ENCODE measurements at regions not wholly inside any gene's neighbourhood (a gene's known extent, or its start where the extent isn't known, plus 50 kb on each side); places are given as distances from the start of the nearest gene placed in this dataset.

- H3K36me3 Mint-ChIP-seq (ENCODE audit: low read depth): no peaks in the 10 kb centered on the region
- H3K4me1 Mint-ChIP-seq: no peaks in the 10 kb centered on the region
- H3K4me3 Mint-ChIP-seq: no peak overlapping the region
- DNase-seq: no peak
- H3K27ac Mint-ChIP-seq: no peak overlapping the region
- H3K9me3 ChIP-seq (ENCODE audit: control insufficient read depth, low read length, poor library complexity, severe bottlenecking): no peaks in the 10 kb centered on the region
- peaks cover 11% of the 10 kb centered on the region for H3K27me3 Mint-ChIP-seq
- no peak for ATAC-seq
Observed at GRCh38 chr15:39238443-39238842, 342.4 kb upstream of the THBS1 start.

GRCh38 chr15:39239562-39239961 is 341.3 kb upstream of the THBS1 start:
- Mint-ChIP-seq H3K4me1 (no peaks in the 10 kb centered on the region), H3K36me3 (ENCODE audit: low read depth) (no peaks in the 10 kb centered on the region), H3K4me3 (no peak overlapping the region), H3K27me3 (peaks cover 18% of the 10 kb centered on the region), H3K27ac (no peak overlapping the region)
- no peak for ATAC-seq
- H3K9me3 ChIP-seq (ENCODE audit: control insufficient read depth, low read length, poor library complexity, severe bottlenecking): no peaks in the 10 kb centered on the region
- DNase-seq: no peak

GRCh38 chr15:39242345-39242744 is 338.5 kb upstream of the THBS1 start:
- no peaks in the 10 kb centered on the region for H3K36me3 Mint-ChIP-seq (ENCODE audit: low read depth)
- no peak overlapping the region for H3K27ac Mint-ChIP-seq
- H3K27me3 Mint-ChIP-seq: peaks cover 20% of the 10 kb centered on the region
- ATAC-seq (no peak), DNase-seq (no peak)
- H3K4me1 Mint-ChIP-seq: no peaks in the 10 kb centered on the region
- H3K9me3 ChIP-seq (ENCODE audit: control insufficient read depth, low read length, poor library complexity, severe bottlenecking): no peaks in the 10 kb centered on the region
- H3K4me3 Mint-ChIP-seq: no peak overlapping the region

GRCh38 chr15:39243396-39243795 is 337.5 kb upstream of the THBS1 start:
- H3K9me3 ChIP-seq (ENCODE audit: control insufficient read depth, low read length, poor library complexity, severe bottlenecking): no peaks in the 10 kb centered on the region
- ATAC-seq: no peak
- no peak for DNase-seq
- H3K27me3 Mint-ChIP-seq: peaks cover 28% of the 10 kb centered on the region
- H3K4me1 Mint-ChIP-seq: no peaks in the 10 kb centered on the region
- no peak overlapping the region for H3K27ac Mint-ChIP-seq
- H3K36me3 Mint-ChIP-seq (ENCODE audit: low read depth): no peaks in the 10 kb centered on the region
- H3K4me3 Mint-ChIP-seq: no peak overlapping the region

GRCh38 chr15:39244776-39245175 is 336.1 kb upstream of the THBS1 start:
- Mint-ChIP-seq H3K36me3 (ENCODE audit: low read depth) (no peaks in the 10 kb centered on the region), H3K27me3 (peaks cover 31% of the 10 kb centered on the region), H3K4me1 (peaks cover 3% of the 10 kb centered on the region), H3K4me3 (no peak overlapping the region), H3K27ac (no peak overlapping the region)
- no peak for DNase-seq
- no peaks in the 10 kb centered on the region for H3K9me3 ChIP-seq (ENCODE audit: control insufficient read depth, low read length, poor library complexity, severe bottlenecking)
- ATAC-seq: no peak

GRCh38 chr15:39246523-39246922 is 334.4 kb upstream of the THBS1 start:
- peaks cover 10% of the 10 kb centered on the region for H3K4me1 Mint-ChIP-seq
- no peaks in the 10 kb centered on the region for H3K9me3 ChIP-seq (ENCODE audit: control insufficient read depth, low read length, poor library complexity, severe bottlenecking)
- no peak for ATAC-seq
- no peaks in the 10 kb centered on the region for H3K36me3 Mint-ChIP-seq (ENCODE audit: low read depth)
- H3K27me3 Mint-ChIP-seq: peaks cover 32% of the 10 kb centered on the region
- H3K4me3 Mint-ChIP-seq: no peak overlapping the region
- DNase-seq: no peak
- no peak overlapping the region for H3K27ac Mint-ChIP-seq

GRCh38 chr15:39247574-39247973 is 333.3 kb upstream of the THBS1 start:
- H3K27me3 Mint-ChIP-seq: peaks cover 32% of the 10 kb centered on the region
- no peaks in the 10 kb centered on the region for H3K36me3 Mint-ChIP-seq (ENCODE audit: low read depth)
- H3K9me3 ChIP-seq (ENCODE audit: control insufficient read depth, low read length, poor library complexity, severe bottlenecking): no peaks in the 10 kb centered on the region
- H3K27ac Mint-ChIP-seq: no peak overlapping the region
- no peak for ATAC-seq
- no peak for DNase-seq
- no peak overlapping the region for H3K4me3 Mint-ChIP-seq
- H3K4me1 Mint-ChIP-seq: peaks cover 10% of the 10 kb centered on the region

- H3K9me3 ChIP-seq (ENCODE audit: control insufficient read depth, low read length, poor library complexity, severe bottlenecking): no peaks in the 10 kb centered on the region
- no peak overlapping the region for H3K27ac Mint-ChIP-seq
- no peak overlapping the region for H3K4me3 Mint-ChIP-seq
- no peak for DNase-seq
- no peaks in the 10 kb centered on the region for H3K36me3 Mint-ChIP-seq (ENCODE audit: low read depth)
- peaks cover 10% of the 10 kb centered on the region for H3K4me1 Mint-ChIP-seq
- H3K27me3 Mint-ChIP-seq: peaks cover 32% of the 10 kb centered on the region
- ATAC-seq: no peak
Observed at GRCh38 chr15:39248204-39248603, 332.7 kb upstream of the THBS1 start.

GRCh38 chr15:39250001-39250400 is 330.9 kb upstream of the THBS1 start:
- no peaks in the 10 kb centered on the region for H3K9me3 ChIP-seq (ENCODE audit: control insufficient read depth, low read length, poor library complexity, severe bottlenecking)
- Mint-ChIP-seq H3K4me1 (peaks cover 10% of the 10 kb centered on the region), H3K36me3 (ENCODE audit: low read depth) (no peaks in the 10 kb centered on the region), H3K27ac (no peak overlapping the region), H3K4me3 (no peak overlapping the region), H3K27me3 (peaks cover 31% of the 10 kb centered on the region)
- ATAC-seq (no peak), DNase-seq (no peak)

GRCh38 chr15:39250460-39251186 is 330.3 kb upstream of the THBS1 start:
- no peak for DNase-seq
- no peak overlapping the region for H3K27ac Mint-ChIP-seq
- peaks cover 10% of the 10 kb centered on the region for H3K4me1 Mint-ChIP-seq
- no peaks in the 10 kb centered on the region for H3K9me3 ChIP-seq (ENCODE audit: control insufficient read depth, low read length, poor library complexity, severe bottlenecking)
- H3K4me3 Mint-ChIP-seq: no peak overlapping the region
- peaks cover 36% of the 10 kb centered on the region for H3K27me3 Mint-ChIP-seq
- no peak for ATAC-seq
- H3K36me3 Mint-ChIP-seq (ENCODE audit: low read depth): no peaks in the 10 kb centered on the region

- no peaks in the 10 kb centered on the region for H3K36me3 Mint-ChIP-seq (ENCODE audit: low read depth)
- H3K9me3 ChIP-seq (ENCODE audit: control insufficient read depth, low read length, poor library complexity, severe bottlenecking): no peaks in the 10 kb centered on the region
- peaks cover 32% of the 10 kb centered on the region for H3K27me3 Mint-ChIP-seq
- DNase-seq (no peak), ATAC-seq (no peak)
- H3K4me3 Mint-ChIP-seq: no peak overlapping the region
- peaks cover 10% of the 10 kb centered on the region for H3K4me1 Mint-ChIP-seq
- H3K27ac Mint-ChIP-seq: no peak overlapping the region
Observed at GRCh38 chr15:39251413-39252133, 329.3 kb upstream of the THBS1 start.

- Mint-ChIP-seq H3K4me1 (peaks cover 10% of the 10 kb centered on the region), H3K27ac (no peak overlapping the region), H3K36me3 (ENCODE audit: low read depth) (no peaks in the 10 kb centered on the region), H3K4me3 (no peak overlapping the region), H3K27me3 (peaks cover 33% of the 10 kb centered on the region)
- no peak for DNase-seq
- ATAC-seq: no peak
- no peaks in the 10 kb centered on the region for H3K9me3 ChIP-seq (ENCODE audit: control insufficient read depth, low read length, poor library complexity, severe bottlenecking)
Observed at GRCh38 chr15:39252134-39252470, 328.8 kb upstream of the THBS1 start.

- H3K9me3 ChIP-seq (ENCODE audit: control insufficient read depth, low read length, poor library complexity, severe bottlenecking): no peaks in the 10 kb centered on the region
- DNase-seq (no peak), ATAC-seq (no peak)
- Mint-ChIP-seq H3K27me3 (peaks cover 28% of the 10 kb centered on the region), H3K27ac (no peak overlapping the region), H3K4me1 (peaks cover 10% of the 10 kb centered on the region), H3K4me3 (no peak overlapping the region), H3K36me3 (ENCODE audit: low read depth) (no peaks in the 10 kb centered on the region)
Observed at GRCh38 chr15:39253552-39253951, 327.3 kb upstream of the THBS1 start.

- no peak for ATAC-seq
- H3K4me1 Mint-ChIP-seq: peaks cover 10% of the 10 kb centered on the region
- H3K9me3 ChIP-seq (ENCODE audit: control insufficient read depth, low read length, poor library complexity, severe bottlenecking): no peaks in the 10 kb centered on the region
- H3K27me3 Mint-ChIP-seq: peaks cover 27% of the 10 kb centered on the region
- H3K36me3 Mint-ChIP-seq (ENCODE audit: low read depth): no peaks in the 10 kb centered on the region
- no peak for DNase-seq
- no peak overlapping the region for H3K4me3 Mint-ChIP-seq
- H3K27ac Mint-ChIP-seq: no peak overlapping the region
Observed at GRCh38 chr15:39254181-39254580, 326.7 kb upstream of the THBS1 start.
